Ovary (tissue), 7 donors: ENCODE measurements at regions not wholly inside any gene's neighbourhood (a gene's known extent, or its start where the extent isn't known, plus 50 kb on each side); places are given as distances from the start of the nearest gene placed in this dataset.

Source experiments
- DNase-seq, 5 donors: peaks; one replicate each; pipeline ENCODE4 v3.0.0-alpha.2; 2019 to 2020
- H3K27ac ChIP-seq, 2 donors: fragments of 200-600 bp; one replicate each; pipeline versions ENCODE4 v1.5.1 to v1.8.0; 2019 to 2022
- H3K27me3 ChIP-seq: fragments of 200-600 bp; one replicate; pipeline ENCODE4 v1.8.0; 2022
- H3K36me3 ChIP-seq: fragments of 200-600 bp; sonication (generic); one replicate; pipeline ENCODE4 v1.5.1; 2019
- H3K4me1 ChIP-seq: one replicate; pipeline ENCODE4 v1.8.1; 2013; ENCODE audit warnings: mild to moderate bottlenecking, moderate library complexity; ENCODE audit not compliant: insufficient read depth
- H3K4me3 ChIP-seq: fragments of 200-600 bp; sonication (generic); one replicate; pipeline ENCODE4 v1.5.1; 2017
- H3K9me3 ChIP-seq, 2 donors: fragments of 200-600 bp in 1 of 2; sonication (generic) in 1 of 2; one replicate each; pipeline versions ENCODE4 v1.5.1 to v1.8.1; 2013 to 2019; ENCODE audit warnings: mild to moderate bottlenecking in 1 of 2, moderate library complexity in 1 of 2
- EP300 ChIP-seq: sonication (generic); formaldehyde crosslinking; IDR thresholded peaks from one replicate; pipeline ENCODE4 v1.6.1; 2017; ENCODE audit warnings: antibody characterized with exemption
- POLR2A ChIP-seq: fragments of 450-650 bp; IDR thresholded peaks from one replicate; pipeline ENCODE4 v1.6.1; 2017; ENCODE audit warnings: antibody characterized with exemption, mild to moderate bottlenecking, moderate library complexity
- WGBS, 3 donors: extraction: QIAGEN DNeasy Blood & Tissue Kit in 1 of 3; methylation state at CpG; one replicate each; pipeline versions ENCODE4 v1.1.5 to v1.1.7; 2013 to 2017; 5-methylcytosine and 5-hydroxymethylcytosine counted together
- intact Hi-C, 4 donors: fragments of 100-400 bp; cut with DNase I; formaldehyde crosslinking; loops; one replicate each; pipeline versions ENCODE4 v1.11.0 to v1.15.1; 2022 to 2023
- TF ChIP-seq, protein P1 (sequence below), 3 donors: fragments of 450-650 bp in 2 of 3; fragments of 200-600 bp in 1 of 3; IDR thresholded peaks; one replicate each; pipeline versions ENCODE4 v1.5.1 to v1.8.0; 2016 to 2022; ENCODE audit warnings: antibody characterized with exemption in 3 of 3, mild to moderate bottlenecking in 1 of 3
- donor health status: DM: no; HTN: no; CAD: no; lungs with moderate emphysema.
- donor health status: DM: no; HTN: no; CAD: no.
- donor health status: Bipolar disorder and iron deficiency.
- donor health status: DM: no; HTN: no; CAD: no.
- donor health status: DM: yes; HTN: yes; CAD: no.

DNA sequence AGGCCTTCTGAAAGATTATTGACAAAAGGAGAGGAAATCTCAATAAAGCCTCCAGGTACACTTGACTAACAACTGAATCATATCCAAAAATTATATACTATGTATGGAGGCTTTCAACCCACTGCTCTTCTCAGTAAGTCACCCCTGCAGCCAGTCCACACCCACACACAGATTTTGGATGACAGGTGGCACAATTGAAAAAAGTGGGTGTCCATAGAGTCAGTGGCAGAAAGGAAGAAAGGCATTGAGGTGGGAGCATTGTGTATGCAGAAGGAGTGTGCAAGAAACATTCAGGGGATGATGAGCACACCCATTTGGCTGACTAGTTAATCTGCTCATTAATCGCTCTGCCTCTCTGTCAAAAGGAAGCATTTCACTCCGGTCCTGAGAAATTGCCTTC is 150.6 kb upstream of the IL12B start:
- Histone ChIP-seq H3K36me3 (no peaks in the 10 kb centered on the region), H3K4me1 (no peaks in the 10 kb centered on the region), H3K27me3 (no peaks in the 10 kb centered on the region), H3K27ac (no peak overlapping the region), H3K4me3 (no peak overlapping the region), H3K9me3 (no peaks in the 10 kb centered on the region)
- intact Hi-C loops: no loop called here
- no peak for DNase-seq
- TF ChIP-seq POLR2A (no peak), EP300 (no peak)
- TF ChIP-seq, protein P1, sequence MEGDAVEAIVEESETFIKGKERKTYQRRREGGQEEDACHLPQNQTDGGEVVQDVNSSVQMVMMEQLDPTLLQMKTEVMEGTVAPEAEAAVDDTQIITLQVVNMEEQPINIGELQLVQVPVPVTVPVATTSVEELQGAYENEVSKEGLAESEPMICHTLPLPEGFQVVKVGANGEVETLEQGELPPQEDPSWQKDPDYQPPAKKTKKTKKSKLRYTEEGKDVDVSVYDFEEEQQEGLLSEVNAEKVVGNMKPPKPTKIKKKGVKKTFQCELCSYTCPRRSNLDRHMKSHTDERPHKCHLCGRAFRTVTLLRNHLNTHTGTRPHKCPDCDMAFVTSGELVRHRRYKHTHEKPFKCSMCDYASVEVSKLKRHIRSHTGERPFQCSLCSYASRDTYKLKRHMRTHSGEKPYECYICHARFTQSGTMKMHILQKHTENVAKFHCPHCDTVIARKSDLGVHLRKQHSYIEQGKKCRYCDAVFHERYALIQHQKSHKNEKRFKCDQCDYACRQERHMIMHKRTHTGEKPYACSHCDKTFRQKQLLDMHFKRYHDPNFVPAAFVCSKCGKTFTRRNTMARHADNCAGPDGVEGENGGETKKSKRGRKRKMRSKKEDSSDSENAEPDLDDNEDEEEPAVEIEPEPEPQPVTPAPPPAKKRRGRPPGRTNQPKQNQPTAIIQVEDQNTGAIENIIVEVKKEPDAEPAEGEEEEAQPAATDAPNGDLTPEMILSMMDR (IDR thresholded peaks at IDR 0.05): no peak
- WGBS, 3 donors: 86 to 93% (median 89%) methylated on average over 2 of the region's 2 CpGs

DNA sequence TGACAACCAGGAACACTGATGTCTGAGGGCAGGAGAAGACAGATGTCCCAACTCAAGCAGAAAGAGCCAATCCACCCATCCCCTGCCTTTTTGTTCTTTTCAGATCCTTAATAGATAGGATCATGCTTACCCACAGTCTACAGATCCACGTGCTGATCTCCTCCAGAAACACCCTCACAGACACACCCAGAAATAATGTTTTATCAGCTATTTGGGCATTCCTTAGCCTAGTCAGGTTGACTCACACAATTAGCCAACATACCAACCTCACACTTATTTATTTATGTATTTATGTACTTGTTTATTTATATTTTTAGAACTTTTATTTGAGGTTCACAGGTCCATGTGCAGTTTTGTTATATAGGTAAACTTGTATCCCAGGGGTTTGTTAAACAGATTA is 151.5 kb upstream of the IL12B start:
- Histone ChIP-seq H3K9me3 (no peaks in the 10 kb centered on the region), H3K4me3 (no peak overlapping the region), H3K27ac (no peak overlapping the region), H3K4me1 (no peaks in the 10 kb centered on the region), H3K36me3 (no peaks in the 10 kb centered on the region), H3K27me3 (no peaks in the 10 kb centered on the region)
- TF ChIP-seq EP300 (no peak), POLR2A (no peak)
- TF ChIP-seq, protein P1 (IDR thresholded peaks at IDR 0.05): no peak
- 69 to 94% (median 71%) methylated on average over 1 of the region's 1 CpG for WGBS, 3 donors
- no peak for DNase-seq
- intact Hi-C loops: no loop called here

DNA sequence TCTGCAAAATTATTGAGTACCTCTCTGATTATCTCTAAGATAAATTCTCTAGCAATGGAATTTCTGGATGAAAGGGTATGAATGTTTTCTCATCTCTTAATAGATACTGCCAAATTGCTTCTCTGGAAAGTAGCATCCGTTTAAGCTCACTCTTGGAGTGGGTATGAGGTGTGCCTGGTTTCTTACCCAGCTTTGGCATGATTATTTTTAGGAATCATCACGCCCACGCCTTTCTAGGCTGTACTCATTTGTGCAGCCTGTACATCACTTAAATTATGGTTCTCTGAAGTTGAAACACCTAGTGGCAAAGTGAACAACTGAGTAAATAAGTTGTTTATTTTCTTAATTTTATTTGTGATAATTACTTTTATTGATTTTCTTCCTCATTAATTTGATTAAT is 156.5 kb upstream of the IL12B start:
- Histone ChIP-seq H3K27me3 (no peaks in the 10 kb centered on the region), H3K4me1 (no peaks in the 10 kb centered on the region), H3K27ac (no peak overlapping the region), H3K9me3 (no peaks in the 10 kb centered on the region), H3K36me3 (no peaks in the 10 kb centered on the region), H3K4me3 (no peak overlapping the region)
- WGBS, 3 donors: 66 to 80% (median 67%) methylated on average over 3 of the region's 3 CpGs
- TF ChIP-seq POLR2A: no peak
- TF ChIP-seq, protein P1 (IDR thresholded peaks at IDR 0.05): no peak
- TF ChIP-seq EP300: no peak
- no peak for DNase-seq
- intact Hi-C loops: no loop called here

DNA sequence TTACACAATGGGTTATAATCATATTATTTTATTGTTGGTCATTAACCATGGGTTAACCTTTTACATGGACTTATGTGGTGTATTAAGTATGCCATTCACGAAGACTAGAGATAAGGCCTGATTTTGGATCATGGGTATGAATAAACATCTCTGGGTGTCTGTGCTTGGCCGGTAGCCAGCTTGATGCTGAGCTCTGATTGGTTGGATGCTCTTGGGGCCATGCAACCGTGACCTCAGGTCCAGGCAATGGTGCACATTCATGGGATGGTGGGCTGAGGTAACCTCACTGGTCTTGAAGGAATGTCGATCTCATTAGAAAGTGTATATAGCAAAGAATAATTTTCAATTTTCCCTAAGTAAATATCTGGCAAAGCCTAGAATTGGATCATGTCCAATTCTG is 158.2 kb upstream of the IL12B start:
- intact Hi-C loops: no loop called here
- no peaks in the 10 kb centered on the region for H3K27me3 ChIP-seq
- no peak overlapping the region for H3K4me3 ChIP-seq
- no peaks in the 10 kb centered on the region for H3K4me1 ChIP-seq
- no peak overlapping the region for H3K27ac ChIP-seq
- WGBS, 3 donors: 47 to 61% (median 50%) methylated on average over 4 of the region's 4 CpGs
- TF ChIP-seq EP300 (no peak), POLR2A (no peak)
- TF ChIP-seq, protein P1 (IDR thresholded peaks at IDR 0.05): no peak
- no peaks in the 10 kb centered on the region for H3K36me3 ChIP-seq
- H3K9me3 ChIP-seq: no peaks in the 10 kb centered on the region
- DNase-seq: no peak

DNA sequence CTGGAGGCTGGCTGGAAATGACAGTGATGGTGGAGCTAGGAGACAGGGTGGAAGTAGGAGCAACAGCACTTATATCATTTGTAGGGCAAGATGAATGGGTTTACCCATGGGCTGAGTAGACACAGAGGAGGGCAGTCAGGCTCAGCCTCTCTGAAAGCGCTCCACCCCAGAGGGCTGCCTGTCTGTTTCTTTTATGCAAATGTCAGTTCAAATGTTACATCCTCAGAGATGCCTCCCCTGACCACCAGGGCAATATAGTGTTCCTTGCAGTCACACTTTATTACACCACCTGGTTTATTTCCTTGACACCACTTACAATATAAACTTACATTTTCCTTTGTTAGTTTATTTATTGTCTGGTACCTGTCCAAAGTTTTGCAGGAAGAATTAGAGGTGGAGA is 159.5 kb upstream of the IL12B start:
- no peaks in the 10 kb centered on the region for H3K4me1 ChIP-seq
- no peak for TF ChIP-seq EP300
- no peak for TF ChIP-seq POLR2A
- TF ChIP-seq, protein P1 (IDR thresholded peaks at IDR 0.05): no peak
- no peak overlapping the region for H3K4me3 ChIP-seq
- no peaks in the 10 kb centered on the region for H3K9me3 ChIP-seq
- DNase-seq: no peak
- H3K27me3 ChIP-seq: no peaks in the 10 kb centered on the region
- no peak overlapping the region for H3K27ac ChIP-seq
- WGBS, 3 donors: 95 to 100% (median 96%) methylated on average over 1 of the region's 1 CpG
- no peaks in the 10 kb centered on the region for H3K36me3 ChIP-seq
- intact Hi-C loops: no loop called here
